ENCODE measurements at regions not wholly inside any gene's neighbourhood (a gene's known extent, or its start where the extent isn't known, plus 50 kb on each side); places are given as distances from the start of the nearest gene placed in this dataset.

DNA sequence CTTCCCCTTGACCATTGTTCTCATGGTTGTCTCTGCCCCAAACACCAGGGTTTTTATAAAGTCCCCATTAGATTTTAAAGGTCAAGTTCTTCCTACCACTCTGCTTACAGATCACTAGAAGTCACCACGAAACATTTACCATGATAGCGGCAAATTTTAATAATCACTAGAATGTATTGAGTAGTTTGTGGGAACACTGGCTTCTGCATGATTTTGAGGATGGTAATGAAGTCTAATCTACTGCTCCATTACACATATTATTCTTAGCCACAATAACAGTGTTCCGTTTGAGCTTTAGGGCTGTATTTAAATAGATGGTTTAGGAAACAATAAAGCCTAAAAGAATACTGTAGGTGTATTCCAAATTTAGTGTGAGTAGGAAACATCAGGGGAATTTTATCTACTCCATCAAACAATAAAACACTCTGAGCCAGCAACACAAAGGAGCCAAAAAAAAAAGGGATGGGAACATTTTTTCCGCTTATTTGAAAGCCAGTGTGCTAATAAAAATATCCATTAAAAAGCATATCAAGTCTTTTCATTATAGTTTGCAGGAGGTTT, 49.7 kb downstream of the KLF12 start:
- no peak for DNase-seq

DNA sequence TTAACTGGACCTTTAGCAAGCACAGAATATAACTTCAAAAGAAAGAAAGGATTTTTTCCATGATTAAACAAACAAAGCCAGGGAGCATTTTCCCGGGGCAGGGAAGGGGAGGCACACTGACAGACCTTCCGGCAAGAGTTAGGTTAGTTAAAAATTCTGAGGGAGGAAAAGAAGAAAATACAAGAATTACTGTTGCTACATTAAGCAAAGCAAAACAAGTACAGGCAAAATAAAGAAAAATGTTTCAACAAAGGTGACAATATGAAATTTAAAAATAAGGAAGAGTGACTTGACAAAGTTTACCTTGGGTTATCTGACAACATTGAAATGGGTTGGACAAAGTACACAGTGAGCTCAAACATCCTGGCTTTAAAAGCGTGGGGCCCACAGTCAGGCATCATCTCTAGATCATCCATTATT, 51.5 kb downstream of the KLF12 start:
- no peak for DNase-seq

DNA sequence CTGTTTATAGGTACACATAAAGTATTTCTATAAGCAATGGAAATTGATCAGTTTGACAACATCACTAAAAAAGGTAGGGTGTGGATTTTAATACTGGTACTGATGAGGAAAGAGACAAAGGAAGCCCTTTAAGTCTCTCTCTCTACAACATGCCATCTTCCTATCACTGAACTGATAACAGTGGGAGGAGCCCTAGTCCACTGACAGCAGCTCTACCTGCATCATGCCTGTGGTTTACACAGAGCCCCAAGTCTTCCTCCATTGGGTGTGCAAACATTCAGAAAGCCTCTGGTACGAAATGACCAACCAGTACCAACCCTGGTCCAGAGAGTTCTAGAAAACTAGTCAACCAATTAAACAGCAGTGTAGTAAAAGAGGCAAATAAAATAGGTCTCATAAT, 53.4 kb downstream of the KLF12 start:
- DNase-seq, result no peak

DNA sequence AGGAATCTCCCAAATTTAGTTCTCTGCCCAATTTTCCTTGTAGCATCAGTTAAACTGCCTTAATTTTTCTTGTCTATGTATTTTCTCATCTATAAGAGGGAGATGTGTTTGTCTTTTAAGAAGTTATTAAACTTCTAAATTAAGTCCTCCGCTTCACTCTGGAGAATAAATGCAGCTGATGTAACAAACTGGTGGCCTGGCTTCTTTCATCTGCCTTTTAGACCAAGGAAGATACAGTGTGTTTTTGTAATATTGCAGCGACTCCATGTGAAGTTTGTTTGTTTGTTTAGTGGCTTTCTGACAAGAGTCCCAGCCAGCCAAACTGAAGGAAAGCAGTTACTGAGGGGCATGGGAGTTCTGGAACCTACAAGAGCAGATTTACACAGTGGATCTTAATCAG, 56.4 kb downstream of the KLF12 start:
- DNase-seq, result no peak

DNA sequence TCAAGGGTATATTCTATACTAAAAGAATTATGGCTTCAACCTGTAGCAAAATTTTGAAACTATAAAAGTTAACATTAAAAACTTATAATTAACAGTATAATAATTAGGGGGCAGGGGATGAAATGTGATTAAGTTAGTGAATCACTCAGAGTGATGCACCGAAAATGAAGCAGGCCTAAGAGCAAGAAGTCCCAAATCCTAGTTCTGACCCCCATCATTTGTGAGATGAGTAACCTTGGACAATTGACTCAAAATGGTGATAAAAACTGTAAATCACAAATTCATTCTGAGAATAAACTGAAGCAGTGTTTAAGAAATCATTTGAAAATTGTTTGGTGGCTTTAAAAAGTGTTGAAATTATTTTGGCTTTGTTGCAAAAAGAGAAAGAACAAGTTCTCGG, 56.8 kb downstream of the KLF12 start:
- no peak for DNase-seq

DNA sequence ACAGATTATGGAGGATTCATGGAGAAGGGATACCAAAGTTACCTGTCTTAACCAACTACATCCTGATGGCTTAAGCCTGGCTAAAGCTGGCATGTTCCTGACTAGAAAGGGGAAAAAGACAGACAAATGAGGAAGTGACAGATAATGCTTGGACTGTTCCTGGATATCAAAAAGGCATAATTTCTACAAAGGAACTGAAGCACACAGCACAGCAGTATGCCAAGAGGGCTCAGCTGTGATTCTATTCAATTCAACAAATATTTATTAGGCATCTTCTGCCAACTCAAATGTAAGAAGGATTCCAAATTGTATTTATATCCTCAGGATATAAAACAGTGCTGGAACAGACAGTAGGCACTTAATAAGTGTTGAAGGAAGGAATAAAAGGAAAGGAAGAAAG, 59.5 kb downstream of the KLF12 start:
- DNase-seq, result peak; percentile 38

DNA sequence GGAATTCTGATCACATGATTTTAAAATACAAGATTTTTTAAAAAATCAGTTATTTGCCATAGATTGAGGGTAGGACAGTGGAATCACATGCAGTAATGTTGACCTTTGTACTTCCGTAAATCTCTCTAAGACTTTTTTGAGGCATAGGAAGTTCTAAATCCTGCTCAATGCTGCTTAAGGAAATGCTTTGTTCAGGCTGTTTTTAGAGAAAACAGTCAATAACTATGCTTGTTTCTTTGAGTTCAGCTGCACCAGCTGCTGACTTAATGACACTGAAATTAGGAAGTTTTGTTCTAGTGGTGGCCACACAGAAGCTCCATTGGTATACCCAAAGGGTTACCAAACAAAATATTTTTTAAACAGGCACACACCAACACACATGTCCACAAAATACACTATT, 60.9 kb downstream of the KLF12 start:
- no peak for DNase-seq

DNA sequence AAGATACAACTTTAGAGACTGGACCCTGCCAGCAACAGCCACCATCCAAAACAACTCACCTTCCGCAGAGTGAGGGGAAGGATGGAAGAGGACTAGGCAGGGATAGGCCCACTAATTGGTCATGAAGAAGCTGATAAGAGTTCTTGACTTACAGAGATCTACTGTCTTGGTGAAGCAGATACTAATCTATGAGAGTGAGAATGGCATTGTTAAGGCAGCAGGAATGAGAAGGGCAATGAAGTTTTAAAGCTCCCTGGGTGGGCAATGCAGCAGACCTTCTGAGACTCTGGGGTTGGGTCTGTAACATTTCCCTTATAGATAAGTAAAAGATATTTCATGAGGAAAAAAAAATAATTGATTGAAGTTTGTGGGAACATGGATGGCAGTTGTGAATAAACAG, 63.7 kb downstream of the KLF12 start:
- no peak for DNase-seq

DNA sequence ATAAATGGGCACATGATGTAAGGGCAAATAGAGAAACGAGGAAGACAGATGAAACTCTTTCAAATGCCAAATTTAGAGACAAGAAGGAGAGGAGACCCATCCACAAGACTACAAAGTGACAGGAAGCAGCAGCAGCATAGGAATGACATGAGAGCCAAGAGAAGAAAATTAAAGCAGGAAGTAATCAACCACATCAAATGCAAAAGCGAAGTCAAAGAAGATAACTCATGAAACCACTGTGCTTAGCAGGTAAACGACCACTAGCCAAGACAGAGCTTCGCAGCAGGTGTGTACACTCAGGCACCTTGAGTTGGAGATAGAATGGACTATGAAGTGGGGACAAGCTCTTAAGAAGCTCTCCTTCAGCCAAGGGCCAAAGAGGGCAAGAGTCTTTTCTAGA, 64.1 kb downstream of the KLF12 start:
- DNase-seq, result no peak

DNA sequence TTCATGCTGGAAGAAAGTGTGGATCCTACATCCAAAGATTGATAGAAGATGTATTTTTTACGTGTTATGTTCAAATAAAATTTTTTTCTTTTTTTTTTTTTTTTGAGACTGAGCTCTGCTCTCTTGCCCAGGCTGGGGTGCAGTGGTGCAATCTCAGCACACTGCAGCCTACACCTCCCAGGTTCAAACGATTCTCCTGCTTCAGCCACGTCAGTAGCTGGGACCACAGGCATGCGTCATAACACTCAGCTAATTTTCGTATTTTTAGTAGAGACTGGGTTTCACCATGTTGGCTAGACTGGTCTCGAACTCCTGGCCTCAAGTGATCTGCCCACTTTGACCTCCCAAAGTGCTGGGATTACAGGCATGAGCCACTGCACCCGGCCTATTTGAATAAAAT, 65.7 kb downstream of the KLF12 start:
- DNase-seq, result no peak

DNA sequence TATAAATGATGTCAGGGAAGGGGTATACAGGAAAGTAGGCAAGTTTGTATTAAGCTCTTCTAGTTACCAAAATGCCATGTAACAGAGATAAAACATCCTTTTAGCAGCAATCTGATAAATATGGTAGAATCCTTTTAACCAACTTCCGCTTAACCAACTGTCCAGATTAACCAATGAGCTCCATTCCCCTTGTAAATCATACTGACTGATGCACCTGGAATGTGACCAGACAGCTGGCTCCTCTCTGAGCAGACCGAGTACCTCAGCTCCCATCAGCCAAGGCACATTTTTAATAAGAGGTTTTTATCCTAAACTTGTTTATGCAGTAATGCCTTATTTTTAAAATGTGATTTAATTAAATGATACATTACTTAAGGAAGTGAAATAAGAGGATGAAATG, 66.4 kb downstream of the KLF12 start:
- DNase-seq, result peak; percentile 27

DNA sequence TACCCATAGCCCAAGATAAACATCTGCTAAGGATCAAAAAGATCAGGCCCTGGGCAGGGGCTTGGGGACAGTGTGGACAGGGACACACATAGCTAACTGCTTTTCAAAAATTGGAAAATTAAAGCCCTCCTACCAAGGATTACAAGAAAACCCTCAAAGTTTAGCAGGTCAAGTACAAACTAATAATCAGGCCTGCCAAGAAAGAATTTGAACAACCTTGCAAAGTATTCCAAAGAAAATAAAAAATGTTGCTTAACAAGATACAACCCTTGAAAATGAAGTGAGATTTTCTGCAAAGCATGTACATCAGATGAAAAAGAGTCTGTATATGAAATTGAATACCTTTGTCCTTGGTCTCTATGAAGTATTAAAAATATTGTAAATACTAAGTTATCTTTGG, 67.3 kb downstream of the KLF12 start:
- DNase-seq, result no peak

DNA sequence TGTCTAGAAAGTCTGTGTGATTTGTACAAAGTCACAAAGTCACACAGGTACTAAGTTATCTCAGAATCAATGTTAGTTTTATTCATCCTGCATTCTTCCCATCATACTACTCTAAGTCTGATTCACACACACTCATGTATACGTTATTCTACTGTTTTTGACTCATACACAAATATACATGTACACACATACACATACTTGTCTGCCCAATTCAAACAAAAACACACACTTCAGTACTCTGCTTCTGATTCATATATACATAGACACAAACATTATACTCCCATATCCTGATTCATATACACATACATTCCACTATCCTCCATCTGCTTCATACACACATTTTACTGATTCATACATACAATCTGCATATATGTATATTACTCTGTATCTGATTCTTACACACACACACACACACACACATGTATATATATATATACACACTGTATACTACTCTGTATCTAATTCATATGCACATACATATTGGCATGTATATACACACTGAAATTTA, 69.3 kb downstream of the KLF12 start:
- peak; percentile 22 for DNase-seq

DNA sequence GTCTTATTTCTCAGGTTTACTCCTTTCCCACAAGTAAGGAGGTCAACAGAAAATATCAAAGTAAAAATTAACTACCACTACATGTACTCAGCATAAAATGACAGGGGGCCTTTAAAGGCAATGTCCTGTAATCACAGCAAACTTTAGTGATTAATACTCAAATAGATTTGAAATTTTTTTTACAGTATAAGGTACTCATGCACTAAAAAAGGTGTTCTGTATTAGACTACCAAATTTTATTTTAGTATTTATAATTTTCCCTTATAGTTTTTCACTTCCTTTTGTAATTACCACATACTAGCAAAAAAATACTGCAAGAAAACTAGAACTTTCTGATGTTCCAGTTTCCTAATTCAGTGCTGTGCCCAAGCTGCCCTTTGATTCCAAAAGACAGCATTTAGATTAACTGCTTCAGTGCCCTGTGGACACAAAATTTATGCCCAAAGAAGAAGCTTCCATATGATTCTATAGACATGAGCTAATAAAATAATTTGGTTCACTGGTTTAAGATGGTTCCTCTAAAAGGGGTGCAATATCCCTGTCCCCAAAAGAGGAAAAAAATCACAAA, 70.6 kb downstream of the KLF12 start:
- no peak for DNase-seq

DNA sequence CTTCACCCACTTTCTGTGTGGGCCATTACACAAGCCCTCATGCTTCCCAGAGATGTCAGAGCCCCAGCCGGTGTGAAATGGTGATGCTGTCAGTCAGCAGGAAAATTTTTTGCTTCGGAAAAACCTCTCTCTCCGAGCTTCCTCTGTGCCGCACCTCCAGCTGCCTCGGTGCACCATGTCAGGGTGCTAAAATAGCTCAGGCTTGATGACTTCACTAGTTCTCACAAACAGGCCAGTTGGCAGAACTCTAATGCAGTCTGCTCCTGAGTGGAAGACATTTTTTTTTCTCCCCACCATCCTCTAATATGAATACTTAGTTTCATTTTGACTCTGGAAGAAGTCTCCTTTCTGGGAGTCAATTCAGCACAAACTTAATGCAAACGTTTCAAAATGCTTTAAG, 71.3 kb downstream of the KLF12 start:
- DNase-seq, result peak; percentile 37

DNA sequence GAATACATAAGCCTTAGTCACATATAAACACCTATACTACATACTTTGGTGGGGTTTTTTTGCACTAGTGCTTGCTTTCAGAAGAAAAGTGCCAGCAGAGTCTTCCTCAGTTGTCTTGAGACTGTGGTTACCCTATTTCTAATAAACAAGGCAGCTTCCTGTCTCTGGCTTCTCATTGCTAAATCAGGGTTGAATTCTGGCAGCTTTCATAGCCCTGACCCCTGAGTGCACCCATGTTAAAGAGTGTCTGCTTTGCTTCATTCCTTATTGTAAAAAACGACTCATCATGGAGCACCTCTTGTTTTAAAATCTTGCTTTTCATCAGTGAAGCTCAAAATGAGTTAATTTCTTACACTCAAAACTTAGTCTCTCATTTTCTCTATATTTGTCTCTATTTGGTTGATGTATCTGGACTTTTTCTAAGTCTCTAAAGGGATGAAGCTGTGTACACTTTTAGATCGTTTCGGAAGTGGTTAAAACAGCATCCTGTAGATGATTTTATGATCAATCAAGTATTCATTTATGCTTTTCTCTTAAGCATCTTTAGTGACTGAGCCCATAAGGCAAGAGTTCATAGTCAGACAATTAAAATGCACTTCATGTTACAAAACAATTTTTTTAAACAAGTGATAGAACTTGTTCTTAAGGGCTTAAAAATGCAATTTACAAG, 72.1 kb downstream of the KLF12 start:
- DNase-seq, result peak; percentile 32

DNA sequence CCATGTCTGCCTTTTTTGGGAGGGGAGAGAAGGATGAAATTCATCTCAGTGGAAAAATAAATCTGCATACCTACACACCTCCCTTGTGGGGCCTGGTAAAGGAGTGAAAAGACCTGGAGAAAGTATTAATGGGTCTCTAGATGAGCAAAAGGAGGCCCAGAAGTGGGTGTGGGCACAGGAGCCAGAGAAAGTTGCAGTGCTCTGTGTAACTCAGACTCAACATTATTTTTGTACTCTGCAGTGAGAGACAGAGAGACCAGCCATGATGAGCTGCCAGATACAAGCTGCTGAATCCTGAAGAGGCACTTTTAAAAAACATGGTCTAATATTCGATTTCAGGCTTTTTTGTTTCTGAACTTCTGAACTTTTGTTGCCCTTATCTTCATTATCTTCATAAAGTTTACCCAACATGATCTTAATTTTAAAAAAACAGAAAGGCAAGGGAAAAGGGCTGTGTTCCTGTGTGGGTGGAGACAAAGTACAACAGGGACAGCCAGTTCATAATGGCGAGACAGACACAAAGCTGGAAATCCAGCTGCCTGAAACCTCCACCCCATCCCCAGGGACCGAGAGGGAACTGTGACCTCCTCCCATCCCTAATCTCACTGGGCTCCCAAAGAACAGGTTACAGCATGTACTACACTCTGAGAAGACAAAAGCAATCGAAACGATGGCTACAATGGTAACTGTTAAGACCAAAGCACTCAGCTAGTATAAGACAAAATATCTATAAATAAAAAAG, 77.2 kb downstream of the KLF12 start:
- no peak for DNase-seq

DNA sequence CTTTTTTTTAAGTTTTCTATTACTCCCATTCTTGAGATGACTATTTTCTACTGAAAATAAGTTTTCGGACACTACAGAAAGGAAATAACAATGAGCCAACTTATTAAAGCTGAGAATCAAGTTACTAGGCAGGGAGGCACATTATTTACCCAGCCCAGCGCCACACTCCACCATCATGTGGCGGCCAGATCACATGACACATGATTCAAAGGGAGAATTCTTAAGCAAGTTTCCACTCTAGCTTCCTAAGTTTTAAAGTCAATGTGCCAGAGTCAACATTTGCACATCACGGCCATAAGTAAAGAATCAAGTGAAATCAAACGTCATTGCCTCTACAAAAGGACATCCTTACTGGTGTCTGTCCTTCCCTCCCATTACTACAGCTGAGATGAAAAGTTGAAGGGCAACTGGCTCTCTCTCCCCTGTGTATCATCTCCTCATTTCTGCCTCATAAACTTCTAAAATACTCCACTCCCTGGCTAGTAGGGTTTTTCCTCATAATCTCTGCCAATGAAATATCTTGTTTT, 81.7 kb downstream of the KLF12 start:
- DNase-seq, result no peak

DNA sequence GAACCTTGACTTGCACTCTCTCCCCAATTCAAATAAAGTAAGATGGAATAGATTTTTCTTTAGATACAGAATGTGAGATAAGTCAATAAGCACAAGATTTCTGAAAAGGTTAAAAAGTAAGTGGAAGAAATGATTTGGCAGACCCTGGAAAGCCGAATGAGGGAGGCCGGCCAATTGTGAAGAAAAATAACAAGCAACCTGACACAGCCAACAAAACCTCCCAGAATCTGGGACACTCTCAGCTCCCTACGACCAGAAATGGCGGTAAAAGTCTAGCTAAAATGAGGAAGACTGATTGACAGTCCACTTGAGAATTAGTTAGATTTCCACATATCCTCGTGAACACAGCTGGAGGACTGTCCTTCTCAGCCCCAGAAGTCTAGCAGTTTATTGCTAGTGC, 85.4 kb downstream of the KLF12 start:
- DNase-seq, result no peak

DNA sequence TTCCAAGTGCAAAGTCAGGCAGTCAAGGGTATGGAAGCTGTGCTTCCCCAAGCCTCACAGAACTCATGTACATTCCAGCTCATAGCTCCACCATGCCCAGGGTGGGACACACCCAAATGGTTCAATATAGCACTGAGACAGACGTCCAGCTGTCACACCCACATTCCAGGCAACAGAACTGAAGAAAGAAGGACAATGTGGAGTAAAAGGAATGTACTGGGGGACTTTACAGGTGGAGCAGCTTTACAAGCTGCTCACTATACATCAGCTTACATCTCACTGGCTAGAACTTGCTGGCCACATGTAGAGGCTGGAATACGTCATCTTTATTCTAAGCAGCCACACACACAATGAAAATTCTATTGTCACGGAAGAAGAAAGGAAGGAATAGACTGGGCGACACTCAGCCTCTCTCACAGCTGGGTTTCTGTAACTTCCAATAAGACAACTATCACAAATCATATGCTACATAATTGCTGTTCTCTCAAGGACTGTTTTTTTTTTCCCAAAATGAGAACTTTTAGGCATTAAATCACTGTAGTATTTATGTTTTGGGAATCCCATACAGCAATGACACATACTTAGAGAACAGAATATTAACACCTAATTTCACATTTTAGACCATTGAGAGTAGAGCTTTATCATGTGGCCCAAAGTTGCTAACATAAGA, 86.1 kb downstream of the KLF12 start:
- peak; percentile 52 for DNase-seq

DNA sequence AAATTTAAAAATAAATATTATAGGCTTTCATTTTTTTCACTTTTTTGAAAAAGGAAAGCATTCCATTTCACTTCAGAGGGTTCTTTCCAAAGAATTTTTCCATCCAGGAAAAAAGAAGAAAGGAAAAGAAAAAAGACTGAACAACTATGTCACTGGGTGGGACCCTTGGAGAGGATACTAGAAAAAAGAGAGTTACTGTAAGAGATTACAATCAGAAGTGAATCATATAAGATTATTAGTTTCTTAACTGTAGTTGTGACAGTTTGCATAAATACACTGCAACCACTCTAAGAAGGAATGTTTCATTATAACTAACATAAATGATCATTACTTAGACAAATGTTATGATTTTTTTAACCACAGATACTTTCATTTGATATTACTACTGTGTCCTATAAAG, 87.8 kb downstream of the KLF12 start:
- no peak for DNase-seq

DNA sequence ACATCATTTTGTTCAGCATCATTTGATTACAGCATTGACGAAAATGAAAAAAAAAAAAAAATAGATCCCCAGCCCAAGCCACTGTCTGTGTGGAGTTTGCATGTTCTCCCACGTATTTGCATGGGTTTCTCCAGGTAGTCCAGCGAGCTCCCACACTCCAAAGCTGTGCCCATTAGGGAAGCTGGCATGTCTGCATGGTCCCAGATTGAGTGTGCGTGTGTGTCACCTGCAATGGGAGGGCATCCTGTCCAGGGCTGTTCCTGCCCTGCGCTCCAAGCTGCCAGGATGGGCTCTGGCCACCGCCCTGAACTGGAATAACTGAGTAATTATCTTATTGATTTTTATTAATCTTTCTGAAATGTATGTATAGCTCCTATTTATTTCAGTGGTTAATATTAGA, 88.6 kb downstream of the KLF12 start:
- no peak for DNase-seq

DNA sequence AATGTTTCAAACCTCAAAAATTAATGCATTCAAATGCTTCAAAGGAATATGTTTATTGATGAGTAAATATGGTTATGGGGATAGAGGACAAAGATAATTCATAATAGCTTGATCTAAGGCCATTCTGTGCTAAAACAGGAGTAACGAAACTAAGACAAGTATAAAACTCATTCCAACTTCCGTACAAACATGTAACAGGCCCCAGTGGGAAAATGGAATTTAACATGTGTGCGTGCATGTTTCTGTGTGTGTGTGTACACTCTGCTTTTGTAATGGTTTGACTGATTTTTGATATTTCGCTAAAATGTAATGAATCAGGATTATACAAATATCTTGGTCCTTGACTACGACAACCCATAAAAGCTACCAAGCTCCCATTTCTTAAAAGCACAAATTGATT, 91.0 kb downstream of the KLF12 start:
- DNase-seq, result no peak

Data from fibroblast of skin of scalp (primary cell).